Panc1 (cell line): ENCODE measurements at regions not wholly inside any gene's neighbourhood (a gene's known extent, or its start where the extent isn't known, plus 50 kb on each side); places are given as distances from the start of the nearest gene placed in this dataset.

Experiments used
- ATAC-seq: fragments of 200-7000 bp; cut with Tn5 transposase; 2 replicates; pipeline ENCODE4 v1.9.1; 2020; ENCODE audit warnings: mild to moderate bottlenecking, moderate library complexity
- BruUV-seq: library from RNA; stranded (reverse); fragments of 400-500 nt; replicated peaks from 2 replicates; lab custom pipeline; 2021; lab: Mats Ljungman, UMichigan
- CTCF ChIA-PET: fragments of 300-600 bp; sonication (Branson Sonifier 250); formaldehyde crosslinking; loops from one replicate; lab custom pipeline; 2022; ENCODE audit warnings: antibody characterized with exemption; lab: Charles Lee
- POLR2A ChIA-PET: fragments of 300-600 bp; sonication (Branson Sonifier 250); formaldehyde crosslinking; loops from one replicate; lab custom pipeline; 2022; ENCODE audit warnings: antibody characterized with exemption; lab: Charles Lee
- DNase-seq: peaks from one replicate; pipeline ENCODE4 v3.0.0-alpha.2; 2010; ENCODE audit warnings: low read depth, low spot score
- H3K27ac ChIP-seq: 2 replicates; pipeline ENCODE4 v1.5.1; 2011; ENCODE audit warnings: mild to moderate bottlenecking, low read length, inconsistent platforms
- H3K27me3 ChIP-seq: fragments of 200-500 bp; sonication (Bioruptor generic); 2 replicates; pipeline ENCODE4 v1.6.0; 2014; ENCODE audit warnings: low read length, inconsistent platforms; ENCODE audit not compliant: control insufficient read depth, insufficient read depth
- H3K36me3 ChIP-seq: fragments of 200-500 bp; sonication (Bioruptor generic); 2 replicates; pipeline ENCODE4 v1.5.1; 2014; ENCODE audit warnings: inconsistent platforms, mild to moderate bottlenecking, low read length, moderate library complexity; ENCODE audit not compliant: control insufficient read depth, insufficient read depth
- H3K4me1 ChIP-seq: 2 replicates; pipeline ENCODE4 v1.5.1; 2011; ENCODE audit warnings: inconsistent platforms, mild to moderate bottlenecking, low read length, moderate library complexity; ENCODE audit not compliant: control insufficient read depth, insufficient read depth
- H3K4me3 ChIP-seq, 2 experiments: 2 replicates each; pipeline ENCODE4 v1.5.1; 2011 to 2012; ENCODE audit warnings: low read depth in 2 of 2, low read length in 2 of 2, mild to moderate bottlenecking in 2 of 2, inconsistent platforms in 1 of 2, moderate library complexity in 1 of 2
- H3K9me3 ChIP-seq: fragments of 200-500 bp; sonication (Bioruptor generic); 2 replicates; pipeline ENCODE4 v1.5.1; 2014; ENCODE audit warnings: low read depth, mild to moderate bottlenecking, inconsistent platforms, low read length, moderate library complexity; ENCODE audit not compliant: control insufficient read depth, insufficient read depth
- CTCF ChIP-seq: fragments of 450-650 bp; IDR thresholded peaks from 2 replicates; pipeline ENCODE4 v1.5.1; 2017; ENCODE audit warnings: mild to moderate bottlenecking
- POLR2AphosphoS5 ChIP-seq: IDR thresholded peaks from 2 replicates; pipeline ENCODE4 v1.6.1; 2012; ENCODE audit warnings: mild to moderate bottlenecking, low read depth, low read length, moderate library complexity
- REST ChIP-seq, 2 experiments: IDR thresholded peaks; 2 replicates each; pipeline ENCODE4 v1.6.1; 2011 to 2012; ENCODE audit warnings: low read depth in 2 of 2, control low read depth in 1 of 2, low read length in 1 of 2, mild to moderate bottlenecking in 1 of 2, moderate library complexity in 1 of 2; ENCODE audit not compliant: insufficient read depth in 1 of 2
- SIN3A ChIP-seq: IDR thresholded peaks from 2 replicates; pipeline ENCODE4 v1.6.1; 2012; ENCODE audit warnings: low read depth, mild to moderate bottlenecking, low read length, moderate library complexity, borderline replicate concordance; ENCODE audit not compliant: insufficient read depth
- TCF7L2 ChIP-seq: IDR thresholded peaks from 2 replicates; pipeline ENCODE4 v1.6.1; 2011; ENCODE audit warnings: mild to moderate bottlenecking, low read depth, low read length, inconsistent platforms
- in situ Hi-C: cut with HindIII; loops from 2 replicates; pipeline ENCODE4 v1.10.0; 2016; ENCODE audit warnings: low sequenced_read_pairs, low pct_unique_long_range_greater_than_20kb
- intact Hi-C: fragments of 100-400 bp; cut with micrococcal nuclease; formaldehyde crosslinking; loops from one replicate; pipeline ENCODE4 v1.10.0; 2022; ENCODE audit not compliant: unreplicated experiment

- intact Hi-C loops (no loop called here), in situ Hi-C loops (no loop called here)
- H3K36me3 ChIP-seq = no peaks in the 10 kb centered on the region
- ATAC-seq (no peak), DNase-seq (no peak)
- H3K9me3 ChIP-seq = no peaks in the 10 kb centered on the region
- POLR2A ChIA-PET = no interaction called here
- no TSS peak for BruUV-seq
- H3K4me1 ChIP-seq = no peaks in the 10 kb centered on the region
- TF ChIP-seq POLR2AphosphoS5 = no peak
- no peak for TF ChIP-seq REST (IDR thresholded peaks at IDR 0.05; ENCODE audit: insufficient read depth in 1 of 2, low read depth in 2 of 2, low read length in 1 of 2)
- no peak for TF ChIP-seq SIN3A
- no peak for TF ChIP-seq CTCF
- TF ChIP-seq TCF7L2 = no peak
- CTCF ChIA-PET = no interaction called here
- H3K27ac ChIP-seq = no peak overlapping the region
- no peaks in the 10 kb centered on the region for H3K27me3 ChIP-seq
- H3K4me3 ChIP-seq = no peak overlapping the region
Observed at GRCh38 chr5:164375051-164375450, 869.6 kb downstream of the MAT2B start.

- POLR2A ChIA-PET = no interaction called here
- CTCF ChIA-PET = interaction anchor here (0.6 kb wide), 1 partner anchor 1370 kb away, joined by 9 read pairs; no protein-coding TSS in a partner anchor
- in situ Hi-C loops (no loop called here), intact Hi-C loops (no loop called here)
- ATAC-seq = no peak
- DNase-seq = no peak
- Histone ChIP-seq H3K27ac (no peak overlapping the region), H3K36me3 (no peaks in the 10 kb centered on the region), H3K9me3 (no peaks in the 10 kb centered on the region), H3K27me3 (no peaks in the 10 kb centered on the region), H3K4me3 (no peak overlapping the region), H3K4me1 (no peaks in the 10 kb centered on the region)
- no TSS peak for BruUV-seq
- TF ChIP-seq TCF7L2 = no peak
- TF ChIP-seq REST (IDR thresholded peaks at IDR 0.05; ENCODE audit: insufficient read depth in 1 of 2, low read depth in 2 of 2, low read length in 1 of 2) = no peak
- TF ChIP-seq CTCF = no peak
- TF ChIP-seq POLR2AphosphoS5 = no peak
- no peak for TF ChIP-seq SIN3A
Observed at GRCh38 chr5:164376843-164377242, 871.4 kb downstream of the MAT2B start.
